Neural cell (in vitro differentiated cells): ENCODE measurements at regions not wholly inside any gene's neighbourhood (a gene's known extent, or its start where the extent isn't known, plus 50 kb on each side); places are given as distances from the start of the nearest gene placed in this dataset.

Experiments
- EP300 ChIP-seq: fragments of 450-650 bp; conservative IDR thresholded peaks from 2 replicates; pipeline ENCODE4 v1.6.1; 2014; ENCODE audit warnings: antibody characterized with exemption, mild to moderate bottlenecking, moderate library complexity; ENCODE audit not compliant: poor library complexity, severe bottlenecking
- EZH2 ChIP-seq: fragments of 200-600, 300-800 bp; shearing (Covaris generic), sonication (generic); IDR thresholded peaks from 2 replicates; pipeline ENCODE4 v1.6.1; 2014; ENCODE audit warnings: antibody characterized with exemption, low read length, borderline replicate concordance, mild to moderate bottlenecking; ENCODE audit not compliant: insufficient read depth, poor library complexity, severe bottlenecking
- MXI1 ChIP-seq: fragments of 450-650 bp; conservative IDR thresholded peaks from 2 replicates; pipeline ENCODE4 v1.6.1; 2014; ENCODE audit warnings: antibody characterized with exemption, mild to moderate bottlenecking; ENCODE audit not compliant: poor library complexity, severe bottlenecking
- POLR2AphosphoS5 ChIP-seq: IDR thresholded peaks from 2 replicates; pipeline ENCODE4 v1.6.1; 2012
- RAD21 ChIP-seq: fragments of 450-650 bp; conservative IDR thresholded peaks from 2 replicates; pipeline ENCODE4 v1.6.1; 2014; ENCODE audit warnings: antibody characterized with exemption, mild to moderate bottlenecking, moderate library complexity
- SMC3 ChIP-seq: fragments of 450-650 bp; conservative IDR thresholded peaks from 2 replicates; pipeline ENCODE4 v1.6.1; 2014; ENCODE audit warnings: antibody characterized with exemption, mild to moderate bottlenecking, moderate library complexity; ENCODE audit not compliant: poor library complexity
- TAF1 ChIP-seq: IDR thresholded peaks from 2 replicates; pipeline ENCODE4 v1.6.1; 2012; ENCODE audit warnings: low read depth
- TF ChIP-seq, protein P1 (sequence below): fragments of 450-650 bp; IDR thresholded peaks from 2 replicates; pipeline ENCODE4 v1.5.1; 2014; ENCODE audit warnings: antibody characterized with exemption, mild to moderate bottlenecking, moderate library complexity; ENCODE audit not compliant: poor library complexity, severe bottlenecking
- TF ChIP-seq, protein P2 (sequence below): IDR thresholded peaks from 2 replicates; pipeline ENCODE4 v1.6.1; 2012; ENCODE audit warnings: borderline replicate concordance

DNA sequence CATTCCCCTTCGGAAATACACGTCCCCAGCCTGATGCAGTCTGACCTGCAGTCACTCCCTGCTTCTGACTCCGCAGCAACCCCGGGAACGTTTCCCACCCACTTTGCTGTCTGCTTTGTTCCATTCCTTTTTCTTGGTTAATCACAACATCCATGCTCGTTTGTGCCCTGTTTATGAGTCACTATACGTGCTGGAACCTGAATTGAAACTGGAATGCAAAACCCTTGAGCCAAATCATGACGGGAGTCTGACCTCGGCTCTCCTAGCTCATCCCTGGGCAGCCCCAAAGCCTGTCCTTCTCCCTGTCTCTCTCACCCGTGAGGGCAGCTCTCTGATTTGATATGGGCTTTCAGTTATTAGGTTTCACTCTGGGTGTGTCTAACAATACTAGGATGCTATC, 57.1 kb upstream of the RNF152 start:
- TF ChIP-seq, protein P1, sequence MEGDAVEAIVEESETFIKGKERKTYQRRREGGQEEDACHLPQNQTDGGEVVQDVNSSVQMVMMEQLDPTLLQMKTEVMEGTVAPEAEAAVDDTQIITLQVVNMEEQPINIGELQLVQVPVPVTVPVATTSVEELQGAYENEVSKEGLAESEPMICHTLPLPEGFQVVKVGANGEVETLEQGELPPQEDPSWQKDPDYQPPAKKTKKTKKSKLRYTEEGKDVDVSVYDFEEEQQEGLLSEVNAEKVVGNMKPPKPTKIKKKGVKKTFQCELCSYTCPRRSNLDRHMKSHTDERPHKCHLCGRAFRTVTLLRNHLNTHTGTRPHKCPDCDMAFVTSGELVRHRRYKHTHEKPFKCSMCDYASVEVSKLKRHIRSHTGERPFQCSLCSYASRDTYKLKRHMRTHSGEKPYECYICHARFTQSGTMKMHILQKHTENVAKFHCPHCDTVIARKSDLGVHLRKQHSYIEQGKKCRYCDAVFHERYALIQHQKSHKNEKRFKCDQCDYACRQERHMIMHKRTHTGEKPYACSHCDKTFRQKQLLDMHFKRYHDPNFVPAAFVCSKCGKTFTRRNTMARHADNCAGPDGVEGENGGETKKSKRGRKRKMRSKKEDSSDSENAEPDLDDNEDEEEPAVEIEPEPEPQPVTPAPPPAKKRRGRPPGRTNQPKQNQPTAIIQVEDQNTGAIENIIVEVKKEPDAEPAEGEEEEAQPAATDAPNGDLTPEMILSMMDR: no peak
- TF ChIP-seq TAF1 (no peak), SMC3 (no peak), EP300 (no peak), MXI1 (no peak), POLR2AphosphoS5 (no peak), RAD21 (no peak), EZH2 (no peak)
- TF ChIP-seq, protein P2, sequence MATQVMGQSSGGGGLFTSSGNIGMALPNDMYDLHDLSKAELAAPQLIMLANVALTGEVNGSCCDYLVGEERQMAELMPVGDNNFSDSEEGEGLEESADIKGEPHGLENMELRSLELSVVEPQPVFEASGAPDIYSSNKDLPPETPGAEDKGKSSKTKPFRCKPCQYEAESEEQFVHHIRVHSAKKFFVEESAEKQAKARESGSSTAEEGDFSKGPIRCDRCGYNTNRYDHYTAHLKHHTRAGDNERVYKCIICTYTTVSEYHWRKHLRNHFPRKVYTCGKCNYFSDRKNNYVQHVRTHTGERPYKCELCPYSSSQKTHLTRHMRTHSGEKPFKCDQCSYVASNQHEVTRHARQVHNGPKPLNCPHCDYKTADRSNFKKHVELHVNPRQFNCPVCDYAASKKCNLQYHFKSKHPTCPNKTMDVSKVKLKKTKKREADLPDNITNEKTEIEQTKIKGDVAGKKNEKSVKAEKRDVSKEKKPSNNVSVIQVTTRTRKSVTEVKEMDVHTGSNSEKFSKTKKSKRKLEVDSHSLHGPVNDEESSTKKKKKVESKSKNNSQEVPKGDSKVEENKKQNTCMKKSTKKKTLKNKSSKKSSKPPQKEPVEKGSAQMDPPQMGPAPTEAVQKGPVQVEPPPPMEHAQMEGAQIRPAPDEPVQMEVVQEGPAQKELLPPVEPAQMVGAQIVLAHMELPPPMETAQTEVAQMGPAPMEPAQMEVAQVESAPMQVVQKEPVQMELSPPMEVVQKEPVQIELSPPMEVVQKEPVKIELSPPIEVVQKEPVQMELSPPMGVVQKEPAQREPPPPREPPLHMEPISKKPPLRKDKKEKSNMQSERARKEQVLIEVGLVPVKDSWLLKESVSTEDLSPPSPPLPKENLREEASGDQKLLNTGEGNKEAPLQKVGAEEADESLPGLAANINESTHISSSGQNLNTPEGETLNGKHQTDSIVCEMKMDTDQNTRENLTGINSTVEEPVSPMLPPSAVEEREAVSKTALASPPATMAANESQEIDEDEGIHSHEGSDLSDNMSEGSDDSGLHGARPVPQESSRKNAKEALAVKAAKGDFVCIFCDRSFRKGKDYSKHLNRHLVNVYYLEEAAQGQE: no peak
